ENCODE measurements at regions not wholly inside any gene's neighbourhood (a gene's known extent, or its start where the extent isn't known, plus 50 kb on each side); places are given as distances from the start of the nearest gene placed in this dataset.

DNA sequence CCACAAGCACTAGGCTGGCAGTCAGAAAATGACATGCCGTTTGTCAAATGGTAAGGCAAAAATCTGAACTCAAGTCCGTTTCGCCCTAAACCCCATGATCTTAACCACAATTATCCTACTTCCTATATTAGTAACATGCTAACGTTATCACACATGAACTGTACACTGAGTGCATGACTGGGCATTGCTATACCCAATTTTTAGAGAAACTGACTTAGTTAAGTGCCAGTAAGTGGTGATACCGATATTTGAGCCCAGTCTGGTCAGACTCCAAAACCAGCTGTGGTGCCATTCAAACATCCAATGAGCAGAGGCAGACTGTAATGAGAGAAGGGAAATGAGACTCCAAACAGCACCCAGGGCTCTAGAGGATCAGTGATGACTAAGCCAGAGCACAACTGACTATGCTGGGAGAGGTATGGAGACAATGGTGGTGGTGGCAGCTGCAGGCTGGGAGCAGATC, 311.7 kb upstream of the PKDCC start:
- DNase-seq, result no peak

DNA sequence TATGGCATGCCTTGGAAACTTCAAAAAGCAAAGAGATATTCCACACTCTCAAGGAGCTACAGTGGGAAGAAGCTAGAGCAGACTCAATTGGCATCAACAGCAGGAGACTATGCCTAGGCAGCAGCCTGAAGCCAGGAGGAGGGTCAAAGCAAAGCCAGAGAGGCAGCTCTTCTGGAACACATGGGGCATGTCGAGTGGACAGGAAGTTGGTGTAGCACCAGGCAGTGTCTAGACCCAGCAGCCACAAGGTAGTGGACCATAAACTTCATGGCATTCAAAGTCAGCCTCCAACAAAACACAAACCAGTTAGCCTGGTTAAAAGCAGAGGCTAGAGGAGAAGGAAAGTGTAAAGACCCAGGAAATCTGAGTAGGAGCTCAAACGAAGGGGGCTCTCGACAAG, 311.2 kb upstream of the PKDCC start:
- DNase-seq, result no peak

DNA sequence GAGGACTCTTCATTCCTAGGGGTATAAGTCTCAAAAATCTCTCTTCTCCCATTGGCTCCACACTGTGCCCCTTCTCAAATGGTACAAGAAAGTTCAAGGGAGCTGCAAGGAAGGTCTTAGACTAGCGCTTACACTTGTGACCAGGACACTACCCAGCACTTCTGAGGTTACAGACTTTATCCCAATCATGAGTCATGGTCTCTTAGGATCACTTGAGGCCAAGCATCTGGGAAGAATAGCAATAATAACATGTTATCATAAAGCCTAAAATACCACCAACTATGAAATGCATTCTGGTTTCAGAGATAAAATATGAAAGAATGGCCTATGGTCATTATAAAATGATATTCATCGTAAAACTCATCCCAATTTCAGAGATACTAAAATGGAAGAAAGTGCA, 309.9 kb upstream of the PKDCC start:
- DNase-seq, result no peak

DNA sequence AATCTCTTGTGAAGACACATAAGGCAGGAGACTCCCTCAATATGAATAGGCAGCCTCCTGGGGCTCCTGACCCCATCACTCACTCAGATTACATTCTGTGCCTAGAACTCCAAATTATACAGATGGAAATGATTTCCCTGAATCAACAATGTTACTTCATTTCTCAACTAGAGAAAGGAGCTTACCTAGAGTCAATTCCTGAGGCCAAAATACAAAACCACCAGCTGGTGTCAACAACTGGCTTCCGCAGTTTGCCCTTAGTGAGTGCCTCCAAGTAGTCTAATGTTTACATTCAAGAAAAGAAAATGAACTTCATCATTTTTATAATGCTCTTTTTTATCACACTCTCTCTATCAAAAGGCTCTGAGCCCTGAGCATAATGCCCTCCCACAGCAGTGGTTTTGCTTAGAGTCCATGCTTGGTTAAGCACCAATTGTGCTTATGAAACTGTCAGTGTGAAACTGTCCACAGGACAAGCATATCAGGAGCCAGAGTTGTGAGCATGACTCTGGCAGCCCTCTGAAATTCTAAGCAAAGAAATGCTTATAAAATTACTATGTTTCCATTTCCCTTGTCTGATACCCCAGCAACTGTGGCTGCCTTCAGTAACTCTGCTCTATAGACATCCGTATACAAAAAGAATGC, 305.7 kb upstream of the PKDCC start:
- DNase-seq, result no peak

DNA sequence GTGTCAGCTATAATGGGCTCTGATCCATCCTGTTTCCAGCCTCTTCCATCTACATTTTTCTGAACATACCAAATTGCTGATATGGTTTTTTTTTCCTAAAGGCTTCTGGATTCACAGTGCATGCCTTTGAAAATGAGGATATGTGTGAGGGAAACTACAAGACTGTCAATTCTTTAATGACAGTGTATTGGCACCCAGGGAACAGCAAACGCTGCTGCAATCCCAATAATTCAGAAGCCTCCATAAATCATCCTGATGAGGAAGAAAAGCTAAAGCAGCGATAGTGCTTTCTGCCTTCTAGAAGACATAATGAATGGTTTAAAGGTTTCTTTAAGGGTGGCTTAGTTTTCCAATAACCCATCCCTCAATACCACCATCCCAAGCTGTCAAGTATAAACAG, 304.5 kb upstream of the PKDCC start:
- no peak for DNase-seq

DNA sequence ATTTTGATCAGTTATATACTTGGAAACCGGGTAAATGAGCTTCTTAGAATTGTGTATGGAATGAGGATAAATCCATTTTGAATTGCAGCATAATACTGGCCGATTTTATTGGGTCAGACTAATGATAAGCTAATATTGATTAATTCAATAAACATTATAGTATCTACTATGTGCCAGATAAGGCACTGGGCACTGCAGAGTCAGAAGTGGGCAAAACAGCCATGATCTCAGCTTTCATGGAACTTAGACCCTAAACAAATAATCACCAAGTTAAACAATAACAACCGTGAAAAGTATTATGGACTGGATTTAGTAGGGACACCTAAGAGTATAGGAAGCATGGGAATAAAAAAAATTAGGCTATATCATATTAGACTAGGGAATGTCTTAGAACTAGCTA, 297.0 kb upstream of the PKDCC start:
- DNase-seq, result no peak

DNA sequence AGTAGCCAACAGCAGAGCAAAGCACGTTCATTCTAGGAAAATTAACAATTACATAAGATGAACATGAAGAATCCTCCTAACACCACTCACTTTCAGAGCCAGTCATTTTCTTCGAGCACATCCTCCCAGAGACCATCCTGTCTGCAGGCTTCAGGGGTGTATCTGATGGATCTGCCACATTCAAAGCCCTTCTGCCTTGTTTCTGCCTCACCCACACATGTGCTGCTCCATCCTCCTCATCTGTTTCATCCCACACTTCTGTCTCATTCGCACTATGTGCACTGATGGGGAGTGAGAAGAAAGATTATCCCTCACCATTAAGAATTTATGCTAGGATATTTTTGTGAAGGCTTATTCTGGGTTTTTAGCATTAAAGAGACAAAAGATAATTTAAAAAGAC, 287.9 kb upstream of the PKDCC start:
- DNase-seq, result no peak

DNA sequence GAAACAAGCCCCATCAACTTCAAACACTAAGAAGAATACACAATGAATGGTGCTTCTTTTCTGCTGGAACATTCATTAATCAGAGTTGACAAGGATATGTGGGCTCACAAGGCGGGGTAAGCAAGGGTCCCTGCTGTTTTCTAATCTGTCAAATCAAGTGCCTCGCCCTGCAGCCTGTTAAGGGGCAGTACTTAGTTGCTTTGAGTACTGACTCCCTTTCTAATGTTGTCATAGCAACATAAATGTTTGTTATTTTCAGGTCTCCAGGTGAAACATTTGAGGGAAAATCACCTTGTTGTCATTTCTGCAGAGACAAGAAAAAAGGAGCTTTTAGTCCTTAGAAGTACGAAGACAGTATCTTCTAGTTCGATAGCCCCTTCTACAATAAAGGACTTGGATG, 284.7 kb upstream of the PKDCC start:
- DNase-seq, result no peak

DNA sequence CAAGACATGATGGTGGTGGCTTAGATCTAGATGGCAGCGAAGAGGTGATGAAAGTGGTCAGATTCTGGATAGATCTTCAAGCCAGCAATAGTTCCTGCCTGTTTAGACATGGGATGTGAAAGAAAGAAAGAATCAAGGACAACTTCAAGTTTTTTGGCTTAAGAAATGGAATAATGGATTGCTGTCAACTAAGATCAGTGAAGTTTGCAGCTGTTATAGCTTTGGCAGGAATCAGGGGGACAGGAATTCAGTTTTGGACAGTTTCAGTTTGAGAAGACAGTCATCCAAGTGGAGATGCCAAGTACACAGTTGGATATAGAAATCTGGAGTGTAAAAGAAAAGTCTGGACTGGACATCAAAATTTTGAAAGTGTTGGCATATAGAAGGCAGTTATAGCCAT, 283.7 kb upstream of the PKDCC start:
- no peak for DNase-seq

DNA sequence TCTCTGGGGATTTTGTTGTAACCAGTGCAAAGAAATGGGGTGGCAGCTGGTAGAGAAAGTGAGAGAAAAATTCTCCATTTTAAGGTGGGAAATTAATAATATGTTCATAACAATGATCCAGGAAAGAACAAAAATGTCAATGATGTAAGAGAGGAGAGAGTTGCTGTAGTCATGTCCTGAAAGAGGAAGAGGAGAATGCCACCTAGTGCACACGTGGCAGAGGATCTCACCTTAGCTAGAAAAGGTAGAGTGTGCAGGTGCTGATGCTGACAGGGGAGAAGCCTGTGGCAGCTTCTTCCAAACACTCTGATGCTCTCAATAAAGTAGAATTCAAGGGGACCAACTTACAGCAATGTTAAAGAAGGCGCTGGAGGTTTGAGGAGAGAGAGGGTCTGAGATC, 282.9 kb upstream of the PKDCC start:
- no peak for DNase-seq

DNA sequence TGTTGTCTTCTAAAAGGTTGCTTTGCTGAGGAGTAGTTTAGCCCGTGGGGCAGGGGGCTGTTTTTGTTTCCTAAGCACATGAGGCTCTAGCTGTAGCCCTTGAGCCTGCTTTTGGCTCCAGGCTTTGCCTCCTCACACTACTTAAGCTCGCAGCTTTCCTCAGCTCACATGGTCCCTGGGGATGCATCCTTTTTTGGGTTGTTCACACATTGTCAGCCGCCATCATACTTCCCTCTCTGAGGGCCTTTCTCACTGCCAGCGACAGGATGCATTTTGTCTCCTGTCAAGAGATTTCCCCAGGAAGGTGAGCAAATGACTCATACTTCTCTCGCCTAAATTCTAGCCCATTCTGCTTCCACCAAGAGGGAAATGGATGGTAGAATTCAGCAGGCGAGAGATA, 279.5 kb upstream of the PKDCC start:
- DNase-seq, result no peak

DNA sequence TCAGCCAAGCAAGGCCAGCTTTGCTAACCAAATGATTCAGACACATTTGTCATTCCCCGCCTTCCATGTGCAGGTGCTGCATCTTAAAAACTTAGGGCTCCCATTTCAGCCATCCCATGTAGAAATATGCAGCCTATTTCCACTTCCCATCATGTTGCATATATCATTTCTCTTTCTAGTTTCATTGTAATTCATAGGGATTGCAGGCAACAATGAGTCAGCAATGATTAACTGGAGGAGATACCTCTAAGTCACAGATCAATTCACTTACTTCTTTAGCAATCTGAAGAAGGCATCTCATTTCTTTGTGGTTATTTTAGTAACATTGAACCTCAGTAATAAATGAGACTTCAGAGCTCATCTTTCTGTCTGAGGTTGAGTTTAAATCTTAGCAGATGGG, 276.1 kb upstream of the PKDCC start:
- no peak for DNase-seq

DNA sequence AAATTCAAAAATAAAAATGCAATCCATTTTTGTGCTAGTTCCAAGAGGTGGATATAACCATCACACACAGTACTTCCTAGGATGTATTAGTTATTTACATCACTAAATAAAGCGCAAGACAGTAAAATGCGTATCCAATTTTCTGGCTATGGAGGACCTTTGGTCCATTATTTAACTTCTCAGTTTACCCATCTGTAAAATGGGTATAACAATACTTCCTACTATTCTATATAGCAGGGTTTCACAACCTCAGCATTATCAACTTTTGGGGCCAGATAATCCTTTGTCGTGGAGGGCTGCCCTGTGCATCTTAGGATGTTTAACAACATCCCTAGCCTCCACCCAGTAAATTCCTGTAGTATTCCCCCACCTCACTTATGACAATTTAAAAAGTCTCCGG, 275.1 kb upstream of the PKDCC start:
- DNase-seq, result no peak

DNA sequence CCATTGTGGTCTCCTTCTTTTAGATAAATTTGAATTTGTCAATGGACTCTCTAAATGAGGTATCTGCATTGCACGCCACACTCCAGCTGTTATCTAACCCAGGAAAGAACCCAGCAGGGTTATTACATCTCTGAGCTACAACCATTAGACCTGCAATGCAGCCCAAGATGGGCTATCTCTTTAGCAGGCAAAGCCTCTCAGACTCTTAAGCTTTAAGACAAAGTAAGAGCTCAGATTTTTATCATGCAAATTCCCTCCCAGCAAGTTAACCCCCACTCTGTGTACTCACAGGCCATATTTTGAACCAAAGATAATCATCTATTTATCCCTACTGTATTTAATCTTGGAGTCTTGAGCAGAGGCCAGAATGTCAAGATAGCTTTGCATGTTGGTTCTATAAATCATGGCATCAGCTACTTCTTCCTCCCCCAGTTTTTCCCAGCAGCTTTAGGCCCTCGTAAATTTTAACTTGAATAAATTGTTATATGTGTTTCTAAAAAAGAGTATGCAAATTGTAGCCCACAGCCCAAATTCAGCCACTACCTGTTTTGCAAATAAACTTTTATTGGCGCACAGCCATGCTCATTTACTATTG, 273.7 kb upstream of the PKDCC start:
- no peak for DNase-seq

DNA sequence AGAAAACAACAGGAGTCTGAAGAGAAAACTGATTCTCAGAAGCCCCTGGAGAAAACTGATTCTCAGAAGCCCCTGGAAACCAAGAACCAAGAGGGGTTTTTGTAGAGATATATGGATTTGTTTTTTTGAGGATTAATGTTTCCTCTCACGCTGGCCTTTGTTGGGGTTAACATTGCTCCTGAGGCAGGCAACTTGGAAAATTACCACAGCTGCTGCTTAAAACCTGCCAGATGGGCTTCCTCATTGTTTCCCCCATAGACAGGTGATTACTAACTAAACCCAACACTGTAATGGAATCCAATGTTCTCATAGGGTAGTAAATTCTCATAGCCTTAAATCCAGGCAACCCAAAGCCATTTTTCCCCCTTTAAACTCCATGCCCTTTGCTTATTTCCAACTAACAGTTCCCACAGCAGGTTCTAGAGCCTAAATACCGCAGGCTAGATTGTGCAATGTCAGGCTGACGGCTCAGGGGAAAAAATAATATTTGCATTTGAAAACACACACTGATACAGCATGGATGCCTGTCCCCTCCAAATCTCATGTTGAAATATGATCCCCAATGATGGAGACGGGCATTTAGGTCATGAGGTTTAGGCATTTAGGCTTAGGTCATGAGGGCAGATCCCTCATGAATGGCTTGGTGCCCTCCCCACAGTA, 272.3 kb upstream of the PKDCC start:
- DNase-seq, result peak; percentile 46

DNA sequence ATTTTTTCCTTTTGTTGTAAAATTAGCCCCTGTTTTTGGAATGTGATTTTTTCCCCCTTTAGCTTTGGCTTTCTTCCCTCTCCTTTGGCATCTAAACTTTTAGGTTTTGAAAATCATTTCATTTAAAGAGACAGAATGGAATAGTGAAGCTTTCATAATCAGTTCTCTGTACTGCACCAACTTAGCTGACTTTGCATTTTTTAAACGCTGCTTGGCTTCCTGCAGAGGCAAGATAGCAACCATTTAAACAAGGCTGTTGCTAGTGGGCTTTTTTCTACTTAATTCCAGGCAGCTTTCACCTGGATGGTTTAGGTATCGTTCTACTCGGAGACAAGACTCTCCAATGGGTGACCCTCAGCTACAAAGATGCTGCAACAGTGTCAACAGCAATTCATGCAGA, 267.9 kb upstream of the PKDCC start:
- DNase-seq, result no peak

DNA sequence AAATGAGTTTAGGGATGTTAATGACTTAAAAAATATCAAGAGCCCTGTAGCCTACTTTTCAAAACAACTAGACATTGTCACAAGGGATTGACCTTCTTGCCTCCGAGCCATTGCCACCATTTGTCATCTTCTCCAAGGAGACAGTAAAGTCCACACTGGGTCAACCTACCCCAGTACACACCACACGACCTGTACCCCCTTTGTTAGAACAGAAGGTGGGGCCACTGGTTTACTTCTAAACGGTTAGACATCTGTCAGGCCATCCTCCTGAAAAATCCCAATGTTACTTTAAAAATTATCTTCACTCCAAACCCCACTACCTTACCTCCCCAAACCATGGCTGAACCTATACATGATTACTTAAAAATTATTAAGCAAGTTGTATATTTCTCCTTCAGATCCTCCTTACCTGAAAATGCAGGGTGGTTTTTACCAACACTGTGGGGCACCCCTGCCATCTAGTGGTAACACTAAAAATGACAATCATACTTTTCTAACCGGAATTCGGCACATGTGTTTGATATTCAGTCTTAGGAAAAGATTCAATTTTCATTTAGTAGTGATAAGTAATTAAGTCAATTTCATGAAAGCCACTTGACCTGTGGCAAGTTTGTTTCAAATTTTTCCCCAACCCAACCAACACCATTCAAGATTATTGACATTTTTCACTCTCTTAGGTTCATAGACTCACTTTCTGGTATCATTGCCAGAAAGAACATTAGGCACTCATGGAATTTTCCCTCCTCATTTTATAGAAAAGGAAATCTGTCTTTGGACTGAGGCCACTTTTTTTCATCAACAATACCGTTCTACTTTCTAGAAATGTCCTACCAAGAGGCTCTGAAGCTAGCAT, 265.3 kb upstream of the PKDCC start:
- no peak for DNase-seq

DNA sequence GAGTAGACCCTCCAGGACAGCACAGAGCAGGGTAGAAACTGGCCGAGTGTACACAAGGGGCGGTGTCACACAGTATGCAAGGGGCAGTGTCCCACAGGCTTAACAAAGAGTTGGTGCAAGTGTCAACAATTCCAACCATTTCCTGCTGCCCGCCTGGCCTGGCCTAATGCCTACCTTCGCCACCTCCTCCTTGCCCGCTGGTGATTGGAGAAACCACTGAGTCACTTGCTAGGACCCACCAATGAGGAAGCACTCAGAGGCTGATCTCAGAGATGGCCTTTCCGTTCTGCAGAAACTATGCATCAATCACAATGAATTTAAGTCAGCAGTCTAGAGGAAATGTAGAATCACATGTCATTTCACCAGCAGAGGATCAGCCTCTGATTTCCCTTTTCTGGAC, 263.3 kb upstream of the PKDCC start:
- DNase-seq, result no peak

DNA sequence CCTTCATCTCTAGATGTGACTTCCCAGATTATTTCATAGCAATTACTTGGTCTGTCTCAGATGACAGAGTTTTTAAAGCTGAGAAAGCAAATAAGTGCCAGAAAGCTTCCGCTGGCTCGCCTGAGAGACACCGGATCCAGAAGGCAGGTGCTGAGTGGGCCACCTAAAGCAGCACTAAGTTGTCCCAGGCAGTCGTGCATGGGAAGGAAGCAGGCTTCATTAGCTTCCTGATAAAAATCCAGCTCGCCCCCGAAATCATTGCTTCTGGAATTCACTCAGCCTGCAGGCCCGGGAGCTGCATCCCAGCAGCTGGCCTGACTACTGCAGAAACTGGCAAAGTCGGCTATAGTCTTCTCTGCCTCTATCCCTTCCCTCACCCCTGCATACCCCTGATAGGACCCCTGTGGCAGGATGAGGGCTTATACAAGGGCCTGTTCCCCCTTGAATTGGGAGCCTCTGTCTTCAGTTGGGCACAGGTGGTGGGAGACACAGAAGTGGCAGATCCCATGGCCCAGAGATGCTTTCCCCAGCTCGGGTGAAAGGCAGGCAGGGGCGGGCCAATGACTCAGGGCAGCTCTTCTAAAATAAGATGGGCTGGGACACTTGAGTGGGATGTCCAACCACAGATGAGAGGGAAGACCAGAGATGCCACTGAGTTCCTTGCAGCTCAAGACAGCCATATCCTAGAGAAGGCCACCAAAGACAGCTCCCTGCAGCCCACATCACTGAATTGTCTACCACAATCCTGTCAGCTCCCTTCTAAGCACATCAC, 262.4 kb upstream of the PKDCC start:
- no peak for DNase-seq

DNA sequence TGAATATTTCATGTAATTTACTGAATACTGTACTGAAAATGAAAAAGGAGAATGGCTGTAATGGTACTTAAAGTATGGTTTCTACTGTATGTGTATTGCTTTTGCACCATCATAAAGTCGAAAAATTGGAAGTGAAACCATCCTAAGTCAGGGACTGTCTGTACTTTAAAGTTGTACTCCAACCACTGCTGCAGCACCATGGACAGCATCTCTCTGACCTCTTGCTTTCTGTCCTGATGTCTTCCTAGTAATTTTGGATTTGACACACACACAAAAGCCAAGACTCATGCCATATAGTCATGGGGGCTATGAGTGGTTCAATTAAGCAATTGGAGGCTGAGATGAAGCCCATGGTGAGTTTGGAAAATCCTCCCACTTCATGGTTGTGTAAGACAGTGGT, 256.3 kb upstream of the PKDCC start:
- DNase-seq, result peak; percentile 55

DNA sequence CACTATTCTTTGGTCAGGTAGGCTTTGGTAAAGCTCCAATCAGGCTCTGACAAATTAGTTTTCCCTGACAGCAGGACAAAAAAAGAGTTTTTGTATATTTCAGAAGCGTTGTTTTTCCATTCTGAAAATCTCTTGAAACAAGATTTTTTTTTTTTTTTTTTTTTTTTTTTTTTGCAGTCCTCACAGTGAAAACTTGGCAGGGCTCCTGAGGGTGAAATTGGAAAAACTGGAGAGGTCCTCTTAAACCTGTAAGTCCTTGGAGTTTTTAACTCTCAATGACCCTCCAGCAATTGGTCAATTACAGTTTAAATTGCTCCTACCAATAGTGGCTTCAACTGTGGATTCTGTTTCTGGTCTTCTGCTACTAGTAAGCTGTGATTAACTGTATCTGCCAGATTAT, 244.5 kb upstream of the PKDCC start:
- no peak for DNase-seq

DNA sequence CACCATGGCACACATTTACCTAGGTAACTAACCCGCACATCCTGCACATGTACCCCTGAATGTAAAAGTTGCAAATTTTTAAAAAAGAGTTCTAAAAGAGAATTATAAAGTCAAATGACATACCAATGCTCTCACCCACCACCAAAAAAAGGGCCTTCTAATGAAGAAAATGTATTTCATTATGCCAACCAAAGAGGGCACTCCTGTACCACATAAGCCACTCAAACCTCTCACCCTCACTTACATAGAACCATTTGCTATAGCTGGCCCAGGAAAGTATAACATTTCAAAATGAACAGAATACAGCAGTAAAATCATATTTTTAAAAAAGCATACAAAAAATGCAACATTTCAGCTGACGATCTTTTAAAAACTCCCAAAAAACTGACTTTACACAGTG, 241.5 kb upstream of the PKDCC start:
- no peak for DNase-seq

DNA sequence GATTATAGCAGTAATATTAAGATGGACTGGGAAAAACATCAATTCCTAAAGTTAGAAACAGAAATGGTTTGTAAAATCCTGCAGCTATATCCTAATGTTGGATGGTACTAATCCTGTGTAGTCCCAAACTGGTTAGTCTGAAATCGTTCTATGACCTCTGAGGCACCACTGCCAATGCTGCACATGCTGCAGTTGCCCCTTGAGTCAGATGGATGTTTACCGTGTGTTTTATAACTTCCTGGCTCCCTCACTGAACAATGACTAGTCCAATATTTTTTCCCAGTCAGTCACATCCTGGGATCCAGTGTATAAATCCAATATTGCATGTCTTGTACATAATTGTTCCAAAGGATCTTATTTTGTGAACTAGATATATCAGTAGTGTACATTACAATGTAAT, 226.7 kb upstream of the PKDCC start:
- no peak for DNase-seq

Measured in left hindlimb (tissue), 1 donor.